ENCODE measurements at regions not wholly inside any gene's neighbourhood (a gene's known extent, or its start where the extent isn't known, plus 50 kb on each side); places are given as distances from the start of the nearest gene placed in this dataset.

- no peak for DNase-seq (ENCODE audit: low read depth)
Measured at GRCh38 chr1:30419831-30420230, 303.6 kb downstream of the MATN1 start.

- DNase-seq (ENCODE audit: low read depth) = no peak
Measured at GRCh38 chr1:30418939-30419720, 304.3 kb downstream of the MATN1 start.

GRCh38 chr1:30418061-30418938 lies 305.1 kb downstream of the MATN1 start:
- no peak for DNase-seq (ENCODE audit: low read depth)

- no peak for DNase-seq (ENCODE audit: low read depth)
Measured at GRCh38 chr1:30417701-30418046, 305.7 kb downstream of the MATN1 start.

- DNase-seq (ENCODE audit: low read depth) = no peak
Measured at GRCh38 chr1:30417001-30417700, 306.2 kb downstream of the MATN1 start.

GRCh38 chr1:30416221-30416820 lies 307.1 kb downstream of the MATN1 start:
- no peak for DNase-seq (ENCODE audit: low read depth)

- no peak for DNase-seq (ENCODE audit: low read depth)
Measured at GRCh38 chr1:30415171-30415940, 308.0 kb downstream of the MATN1 start.

GRCh38 chr1:30414851-30415165 lies 308.6 kb downstream of the MATN1 start:
- no peak for DNase-seq (ENCODE audit: low read depth)

GRCh38 chr1:30414086-30414850 lies 309.1 kb downstream of the MATN1 start:
- DNase-seq (ENCODE audit: low read depth) = no peak

GRCh38 chr1:30413606-30414005 lies 309.8 kb downstream of the MATN1 start:
- DNase-seq (ENCODE audit: low read depth) = no peak

GRCh38 chr1:30413111-30413440 lies 310.3 kb downstream of the MATN1 start:
- no peak for DNase-seq (ENCODE audit: low read depth)

- DNase-seq (ENCODE audit: low read depth) = peak; percentile 17
Measured at GRCh38 chr1:30412241-30413110, 310.9 kb downstream of the MATN1 start.

GRCh38 chr1:30411206-30411605 lies 312.2 kb downstream of the MATN1 start:
- DNase-seq (ENCODE audit: low read depth) = no peak

- DNase-seq (ENCODE audit: low read depth) = no peak
Measured at GRCh38 chr1:30410153-30410851, 313.1 kb downstream of the MATN1 start.

- DNase-seq (ENCODE audit: low read depth) = no peak
Measured at GRCh38 chr1:30409476-30410152, 313.8 kb downstream of the MATN1 start.

- DNase-seq (ENCODE audit: low read depth) = no peak
Measured at GRCh38 chr1:30407865-30408580, 315.4 kb downstream of the MATN1 start.

GRCh38 chr1:30406996-30407864 lies 316.2 kb downstream of the MATN1 start:
- DNase-seq (ENCODE audit: low read depth) = no peak

All from renal cortical epithelial cell (primary cell).